ENCODE measurements at regions not wholly inside any gene's neighbourhood (a gene's known extent, or its start where the extent isn't known, plus 50 kb on each side); places are given as distances from the start of the nearest gene placed in this dataset.

- H3K4me1 ChIP-seq (ENCODE audit: control insufficient read depth in 2 of 3, insufficient read depth in 2 of 3, low read depth in 1 of 3, low read length in 3 of 3), result no peaks in the 10 kb centered on the region
- no peak for DNase-seq
- H3K4me3 ChIP-seq (ENCODE audit: low read length in 3 of 3), result no peak overlapping the region
- FAIRE-seq, result no peak
- no peaks in the 10 kb centered on the region for H3K36me3 ChIP-seq (ENCODE audit: control insufficient read depth in 2 of 3, insufficient read depth in 3 of 3, low read length in 3 of 3)
- H3K9ac ChIP-seq (ENCODE audit: low read length in 3 of 3), result no peak overlapping the region
- no peaks in the 10 kb centered on the region for H3K9me3 ChIP-seq (ENCODE audit: control insufficient read depth in 2 of 3, insufficient read depth in 1 of 3, low read length in 3 of 3)
- intact Hi-C loops (cut with DNase I), result no loop called here
- no peak for TF ChIP-seq CTCF (IDR thresholded peaks at IDR 0.05; ENCODE audit: borderline replicate concordance, extremely low read depth, insufficient read depth)
- H3K27ac ChIP-seq (ENCODE audit: low read depth in 2 of 2, low read length in 2 of 2), result no peak overlapping the region
- no peaks in the 10 kb centered on the region for H3K27me3 ChIP-seq (ENCODE audit: control insufficient read depth, insufficient read depth, low read length)
Observed at GRCh38 chr1:215377746-215378145, 189.4 kb upstream of the KCTD3 start.

GRCh38 chr1:215380566-215380965, 186.5 kb upstream of the KCTD3 start:
- intact Hi-C loops (cut with DNase I), result no loop called here
- Histone ChIP-seq H3K27ac (ENCODE audit: low read depth in 2 of 2, low read length in 2 of 2) (no peak overlapping the region), H3K4me3 (ENCODE audit: low read length in 3 of 3) (no peak overlapping the region), H3K27me3 (ENCODE audit: control insufficient read depth, insufficient read depth, low read length) (no peaks in the 10 kb centered on the region), H3K9me3 (ENCODE audit: control insufficient read depth in 2 of 3, insufficient read depth in 1 of 3, low read length in 3 of 3) (peaks cover 0 to 6% (median 0%) of the 10 kb centered on the region in 3 donors), H3K4me1 (ENCODE audit: control insufficient read depth in 2 of 3, insufficient read depth in 2 of 3, low read depth in 1 of 3, low read length in 3 of 3) (no peaks in the 10 kb centered on the region), H3K36me3 (ENCODE audit: control insufficient read depth in 2 of 3, insufficient read depth in 3 of 3, low read length in 3 of 3) (no peaks in the 10 kb centered on the region), H3K9ac (ENCODE audit: low read length in 3 of 3) (no peak overlapping the region)
- no peak for FAIRE-seq
- DNase-seq, result no peak
- TF ChIP-seq CTCF (IDR thresholded peaks at IDR 0.05; ENCODE audit: borderline replicate concordance, extremely low read depth, insufficient read depth), result no peak

GRCh38 chr1:215393476-215393875, 173.6 kb upstream of the KCTD3 start:
- no peaks in the 10 kb centered on the region for H3K4me1 ChIP-seq (ENCODE audit: control insufficient read depth in 2 of 3, insufficient read depth in 2 of 3, low read depth in 1 of 3, low read length in 3 of 3)
- no peak for TF ChIP-seq CTCF (IDR thresholded peaks at IDR 0.05; ENCODE audit: borderline replicate concordance, extremely low read depth, insufficient read depth)
- no peaks in the 10 kb centered on the region for H3K36me3 ChIP-seq (ENCODE audit: control insufficient read depth in 2 of 3, insufficient read depth in 3 of 3, low read length in 3 of 3)
- intact Hi-C loops (cut with DNase I), result no loop called here
- H3K27me3 ChIP-seq (ENCODE audit: control insufficient read depth, insufficient read depth, low read length), result no peaks in the 10 kb centered on the region
- no peak overlapping the region for H3K9ac ChIP-seq (ENCODE audit: low read length in 3 of 3)
- FAIRE-seq (no peak), DNase-seq (no peak)
- no peaks in the 10 kb centered on the region for H3K9me3 ChIP-seq (ENCODE audit: control insufficient read depth in 2 of 3, insufficient read depth in 1 of 3, low read length in 3 of 3)
- no peak overlapping the region for H3K27ac ChIP-seq (ENCODE audit: low read depth in 2 of 2, low read length in 2 of 2)
- no peak overlapping the region for H3K4me3 ChIP-seq (ENCODE audit: low read length in 3 of 3)

Data from kidney (tissue), 13 donors.